Suprapubic skin (tissue), 4 donors: ENCODE measurements at regions not wholly inside any gene's neighbourhood (a gene's known extent, or its start where the extent isn't known, plus 50 kb on each side); places are given as distances from the start of the nearest gene placed in this dataset.

Source experiments
- DNase-seq, 2 donors: peaks; one replicate each; pipeline ENCODE4 v3.0.0-alpha.2; 2019; ENCODE audit warnings: low spot score in 2 of 2
- H3K27ac ChIP-seq: fragments of 200-600 bp; sonication (generic); one replicate; pipeline ENCODE4 v1.5.1; 2019
- H3K27me3 ChIP-seq: fragments of 200-600 bp; sonication (generic); one replicate; pipeline ENCODE4 v1.5.1; 2019
- H3K36me3 ChIP-seq: fragments of 200-600 bp; sonication (generic); one replicate; pipeline ENCODE4 v1.5.1; 2019
- H3K4me1 ChIP-seq: fragments of 200-600 bp; sonication (generic); one replicate; pipeline ENCODE4 v1.5.1; 2019
- H3K4me3 ChIP-seq: fragments of 200-600 bp; sonication (generic); one replicate; pipeline ENCODE4 v1.5.1; 2019; ENCODE audit warnings: mild to moderate bottlenecking
- H3K9me3 ChIP-seq: fragments of 200-600 bp; sonication (generic); one replicate; pipeline ENCODE4 v1.5.1; 2019
- EP300 ChIP-seq: sonication (generic); formaldehyde crosslinking; IDR thresholded peaks from one replicate; pipeline ENCODE4 v1.6.1; 2017; ENCODE audit warnings: antibody characterized with exemption
- POLR2A ChIP-seq, 2 donors: fragments of 450-650 bp; IDR thresholded peaks; one replicate each; pipeline ENCODE4 v1.6.1; 2017; ENCODE audit warnings: antibody characterized with exemption in 2 of 2, mild to moderate bottlenecking in 2 of 2, moderate library complexity in 2 of 2
- POLR2AphosphoS5 ChIP-seq, 3 donors: sonication (generic); formaldehyde crosslinking; IDR thresholded peaks; one replicate each; pipeline ENCODE4 v1.6.1; 2017; ENCODE audit warnings: antibody characterized with exemption in 3 of 3
- WGBS: methylation state at CpG from one replicate; pipeline ENCODE4 v1.1.5; 2018; 5-methylcytosine and 5-hydroxymethylcytosine counted together
- TF ChIP-seq, protein P1 (sequence below), 2 donors: fragments of 200-600 bp in 1 of 2; fragments of 450-650 bp in 1 of 2; sonication (generic) in 1 of 2; IDR thresholded peaks; one replicate each; pipeline ENCODE4 v1.5.1; 2016 to 2019; ENCODE audit warnings: antibody characterized with exemption in 2 of 2, mild to moderate bottlenecking in 1 of 2, moderate library complexity in 1 of 2

DNA sequence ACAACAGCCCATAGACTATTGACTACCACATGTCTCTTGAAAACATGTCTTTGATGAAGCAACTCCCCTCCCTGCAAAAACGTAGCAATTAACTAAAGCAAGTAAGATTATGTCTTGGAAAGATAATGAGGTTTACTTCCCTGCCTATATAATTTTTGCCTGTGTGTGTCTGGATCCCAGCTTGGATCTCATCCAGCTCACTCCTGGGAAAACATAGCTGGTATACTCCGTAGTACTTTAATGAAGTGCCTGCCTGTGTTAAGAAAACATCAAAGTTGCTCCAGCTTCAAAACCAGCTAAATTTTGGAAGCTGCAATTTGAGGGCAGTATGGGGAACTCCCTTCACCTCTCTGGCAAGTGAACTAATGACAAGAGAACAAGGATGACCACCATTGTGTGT lies 182.6 kb upstream of the C9orf72 start:
- Histone ChIP-seq H3K36me3 (no peaks in the 10 kb centered on the region), H3K27me3 (no peaks in the 10 kb centered on the region), H3K9me3 (no peaks in the 10 kb centered on the region), H3K27ac (no peak overlapping the region), H3K4me1 (no peaks in the 10 kb centered on the region), H3K4me3 (no peak overlapping the region)
- no peak for DNase-seq
- TF ChIP-seq POLR2A (IDR thresholded peaks at IDR 0.05) (no peak), EP300 (no peak)
- WGBS = 25% methylated on average over 2 of the region's 2 CpGs

DNA sequence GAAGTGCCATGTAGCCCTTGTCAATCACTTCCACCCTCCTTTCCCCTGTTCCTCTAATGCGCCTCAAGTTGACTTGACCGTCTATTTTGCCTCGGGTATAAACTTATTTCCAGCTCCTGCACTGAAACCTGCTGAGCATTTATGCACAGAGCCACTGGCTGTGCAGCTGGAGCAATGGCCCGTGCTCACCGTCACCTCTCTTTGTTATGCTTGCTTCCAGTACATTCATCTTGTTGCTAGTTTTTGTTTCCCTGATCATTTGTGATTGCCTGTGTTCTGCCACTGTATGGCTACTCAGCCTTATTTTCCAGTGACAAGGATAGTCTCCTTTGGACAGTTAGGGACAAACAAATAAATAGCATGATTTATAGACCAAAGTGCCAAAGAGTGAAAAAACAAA lies 183.1 kb upstream of the C9orf72 start:
- no peaks in the 10 kb centered on the region for H3K27me3 ChIP-seq
- TF ChIP-seq POLR2AphosphoS5 (IDR thresholded peaks at IDR 0.05) (no peak), POLR2A (IDR thresholded peaks at IDR 0.05) (no peak), EP300 (no peak)
- TF ChIP-seq, protein P1, sequence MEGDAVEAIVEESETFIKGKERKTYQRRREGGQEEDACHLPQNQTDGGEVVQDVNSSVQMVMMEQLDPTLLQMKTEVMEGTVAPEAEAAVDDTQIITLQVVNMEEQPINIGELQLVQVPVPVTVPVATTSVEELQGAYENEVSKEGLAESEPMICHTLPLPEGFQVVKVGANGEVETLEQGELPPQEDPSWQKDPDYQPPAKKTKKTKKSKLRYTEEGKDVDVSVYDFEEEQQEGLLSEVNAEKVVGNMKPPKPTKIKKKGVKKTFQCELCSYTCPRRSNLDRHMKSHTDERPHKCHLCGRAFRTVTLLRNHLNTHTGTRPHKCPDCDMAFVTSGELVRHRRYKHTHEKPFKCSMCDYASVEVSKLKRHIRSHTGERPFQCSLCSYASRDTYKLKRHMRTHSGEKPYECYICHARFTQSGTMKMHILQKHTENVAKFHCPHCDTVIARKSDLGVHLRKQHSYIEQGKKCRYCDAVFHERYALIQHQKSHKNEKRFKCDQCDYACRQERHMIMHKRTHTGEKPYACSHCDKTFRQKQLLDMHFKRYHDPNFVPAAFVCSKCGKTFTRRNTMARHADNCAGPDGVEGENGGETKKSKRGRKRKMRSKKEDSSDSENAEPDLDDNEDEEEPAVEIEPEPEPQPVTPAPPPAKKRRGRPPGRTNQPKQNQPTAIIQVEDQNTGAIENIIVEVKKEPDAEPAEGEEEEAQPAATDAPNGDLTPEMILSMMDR (IDR thresholded peaks at IDR 0.05) = no peak
- no peak overlapping the region for H3K27ac ChIP-seq
- H3K9me3 ChIP-seq = no peaks in the 10 kb centered on the region
- H3K36me3 ChIP-seq = no peaks in the 10 kb centered on the region
- 65% methylated on average over 5 of the region's 5 CpGs for WGBS
- H3K4me3 ChIP-seq = no peak overlapping the region
- H3K4me1 ChIP-seq = no peaks in the 10 kb centered on the region
- no peak for DNase-seq

DNA sequence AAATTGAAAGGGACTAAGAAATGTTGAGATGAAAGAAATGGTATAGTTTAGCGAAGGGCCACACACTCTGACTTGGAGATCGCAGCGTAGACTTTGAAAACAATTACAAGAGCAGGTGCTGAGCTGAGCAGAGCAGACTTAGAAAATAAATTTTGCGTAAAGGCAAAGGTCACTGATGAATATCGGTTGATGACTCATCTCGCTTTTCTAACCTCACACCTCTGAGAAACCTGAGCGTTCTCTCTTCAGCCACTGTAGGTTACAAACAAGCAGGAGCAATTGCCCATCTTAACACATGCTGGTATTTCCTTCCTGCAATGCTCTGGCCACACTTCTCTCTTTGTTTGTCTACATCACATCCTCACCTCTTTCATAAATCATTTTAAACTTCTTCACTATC lies 190.6 kb upstream of the C9orf72 start:
- Histone ChIP-seq H3K4me1 (no peaks in the 10 kb centered on the region), H3K9me3 (no peaks in the 10 kb centered on the region), H3K4me3 (no peak overlapping the region), H3K27ac (no peak overlapping the region), H3K36me3 (no peaks in the 10 kb centered on the region), H3K27me3 (no peaks in the 10 kb centered on the region)
- TF ChIP-seq POLR2A (IDR thresholded peaks at IDR 0.05) = no peak
- no peak for TF ChIP-seq POLR2AphosphoS5 (IDR thresholded peaks at IDR 0.05)
- no peak for TF ChIP-seq EP300
- TF ChIP-seq, protein P1 (IDR thresholded peaks at IDR 0.05) = no peak
- DNase-seq = no peak
- WGBS = 90% methylated on average over 7 of the region's 7 CpGs

DNA sequence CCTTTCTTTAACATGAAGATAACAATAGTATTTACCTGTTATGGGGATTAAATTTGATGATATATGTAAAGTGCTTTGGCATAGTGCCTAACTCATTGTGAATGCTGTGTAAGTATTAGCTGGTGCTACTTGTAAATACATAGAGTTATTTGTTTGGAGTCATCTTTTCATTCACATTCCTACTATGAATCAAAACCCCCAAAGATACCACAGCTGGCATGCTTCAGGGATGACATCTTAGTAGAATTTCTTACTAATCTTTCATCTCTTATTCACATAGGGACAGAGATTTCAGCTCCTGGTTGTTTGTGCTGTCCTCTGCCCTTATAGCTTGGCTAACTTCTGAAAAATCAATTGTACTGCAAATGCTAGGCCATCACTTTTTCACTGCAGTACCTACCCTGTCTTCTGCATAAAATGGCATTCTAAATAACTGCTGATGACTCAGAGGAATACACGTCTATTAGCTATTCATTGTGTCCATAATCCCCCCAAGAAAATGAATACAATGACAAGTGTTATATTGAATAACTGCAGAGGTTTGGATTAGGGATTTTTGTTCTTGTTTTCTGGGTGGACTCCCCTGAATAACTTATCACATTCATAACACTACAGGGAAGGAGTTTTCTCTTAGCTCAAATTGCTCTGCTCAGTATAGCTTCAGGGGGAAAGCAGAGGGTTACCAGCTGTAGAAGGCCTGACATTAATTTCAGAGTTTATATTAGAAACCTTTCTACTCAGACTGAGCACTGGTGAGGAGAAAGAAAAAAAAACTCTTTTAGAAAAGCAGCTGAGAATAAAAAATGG lies 192.2 kb upstream of the C9orf72 start:
- Histone ChIP-seq H3K27ac (no peak overlapping the region), H3K4me3 (no peak overlapping the region), H3K27me3 (no peaks in the 10 kb centered on the region), H3K36me3 (no peaks in the 10 kb centered on the region), H3K4me1 (no peaks in the 10 kb centered on the region), H3K9me3 (no peaks in the 10 kb centered on the region)
- DNase-seq = no peak
- TF ChIP-seq POLR2A (IDR thresholded peaks at IDR 0.05) (no peak), EP300 (no peak), POLR2AphosphoS5 (IDR thresholded peaks at IDR 0.05) (no peak)
- TF ChIP-seq, protein P1 (IDR thresholded peaks at IDR 0.05) = no peak
- 48% methylated on average over 1 of the region's 1 CpG for WGBS

DNA sequence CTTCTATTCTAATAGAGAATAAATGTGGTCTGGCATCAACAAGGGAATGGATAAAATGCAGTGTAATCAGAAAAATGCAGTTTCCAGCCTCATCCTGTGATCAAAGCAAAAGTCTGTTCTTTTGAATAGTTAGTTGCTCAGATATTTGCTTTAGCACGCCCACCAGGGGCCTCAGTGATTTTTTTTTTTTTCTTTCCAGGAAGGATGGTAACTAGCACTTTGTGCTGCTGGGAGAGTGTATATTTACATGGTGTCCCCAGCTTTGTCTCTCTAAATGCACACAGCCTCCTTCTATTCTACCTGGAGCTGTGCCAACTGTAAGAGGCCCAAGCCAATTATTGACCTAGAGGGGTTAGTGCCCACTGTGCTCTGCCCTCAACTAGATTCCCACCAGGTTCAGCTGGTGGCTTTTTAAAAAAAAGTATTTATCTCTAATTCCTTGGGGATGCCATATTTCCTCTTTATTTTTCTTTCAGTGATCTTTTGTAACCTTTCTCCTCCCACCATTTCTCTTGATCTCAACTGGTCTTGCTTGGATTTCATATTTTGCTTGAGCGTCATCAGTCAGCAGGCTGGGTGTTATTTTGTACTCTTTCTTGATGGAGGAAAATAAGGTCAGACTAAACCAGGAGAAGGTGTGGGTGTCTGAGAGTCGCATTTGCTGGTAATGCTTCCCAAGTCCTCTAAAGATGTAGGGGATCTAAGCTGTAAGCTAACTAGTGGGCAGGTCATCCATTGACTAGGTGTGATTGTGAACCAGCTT lies 193.0 kb upstream of the C9orf72 start:
- Histone ChIP-seq H3K4me1 (no peaks in the 10 kb centered on the region), H3K36me3 (no peaks in the 10 kb centered on the region), H3K27me3 (no peaks in the 10 kb centered on the region), H3K9me3 (no peaks in the 10 kb centered on the region), H3K27ac (no peak overlapping the region), H3K4me3 (no peak overlapping the region)
- DNase-seq = no peak
- 68% methylated on average over 3 of the region's 3 CpGs for WGBS
- TF ChIP-seq, protein P1 (IDR thresholded peaks at IDR 0.05) = no peak
- TF ChIP-seq EP300 (no peak), POLR2A (IDR thresholded peaks at IDR 0.05) (no peak), POLR2AphosphoS5 (IDR thresholded peaks at IDR 0.05) (no peak)
